GM18873 (cell line): ENCODE measurements at regions not wholly inside any gene's neighbourhood (a gene's known extent, or its start where the extent isn't known, plus 50 kb on each side); places are given as distances from the start of the nearest gene placed in this dataset.
"Not testable (repeated sequence)": the region's sequence is repeated elsewhere in the genome, so short reads cannot be mapped to it uniquely, and the experiment has no call there.

Source experiments
- ATAC-seq: cut with Tn5 transposase; IDR thresholded peaks from one replicate; pipeline ENCODE4 v1.9.1; 2021; ENCODE audit warnings: mild to moderate bottlenecking, moderate library complexity, moderate number of reproducible peaks; ENCODE audit not compliant: unreplicated experiment, low FRiP score

- no peak for ATAC-seq
Observed at GRCh38 chr10:8638088-8638672, 583.7 kb downstream of the GATA3 start.

GRCh38 chr10:8639486-8640185 is 585.1 kb downstream of the GATA3 start:
- ATAC-seq = no peak

- ATAC-seq = no peak
Observed at GRCh38 chr10:8640301-8640700, 585.8 kb downstream of the GATA3 start.

GRCh38 chr10:8640878-8641277 is 586.4 kb downstream of the GATA3 start:
- no peak for ATAC-seq

DNA sequence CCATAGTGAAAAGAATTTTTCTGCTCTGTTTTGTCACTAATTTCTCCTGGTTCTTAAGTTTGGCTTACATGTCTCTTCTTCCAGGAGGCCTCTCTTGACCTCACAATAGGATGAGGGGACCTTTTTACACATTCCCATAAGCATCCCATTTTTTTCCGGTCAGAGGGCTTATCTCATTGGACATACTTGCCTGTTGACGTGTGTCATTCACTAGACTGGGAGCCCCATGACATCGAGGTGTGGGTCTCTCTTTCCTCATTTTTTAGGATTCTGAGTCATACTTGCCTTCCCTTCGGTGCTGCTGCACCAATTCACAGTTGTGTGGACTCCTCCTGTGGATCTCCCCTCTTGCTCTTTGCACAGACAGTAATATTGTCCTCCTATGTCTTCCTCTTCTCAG is 601.8 kb downstream of the GATA3 start:
- ATAC-seq = no peak

- no peak for ATAC-seq
Observed at GRCh38 chr10:8659982-8660381, 605.5 kb downstream of the GATA3 start.

GRCh38 chr10:8661886-8662285 is 607.4 kb downstream of the GATA3 start:
- ATAC-seq = no peak

GRCh38 chr10:8663131-8663530 is 608.6 kb downstream of the GATA3 start:
- no peak for ATAC-seq

DNA sequence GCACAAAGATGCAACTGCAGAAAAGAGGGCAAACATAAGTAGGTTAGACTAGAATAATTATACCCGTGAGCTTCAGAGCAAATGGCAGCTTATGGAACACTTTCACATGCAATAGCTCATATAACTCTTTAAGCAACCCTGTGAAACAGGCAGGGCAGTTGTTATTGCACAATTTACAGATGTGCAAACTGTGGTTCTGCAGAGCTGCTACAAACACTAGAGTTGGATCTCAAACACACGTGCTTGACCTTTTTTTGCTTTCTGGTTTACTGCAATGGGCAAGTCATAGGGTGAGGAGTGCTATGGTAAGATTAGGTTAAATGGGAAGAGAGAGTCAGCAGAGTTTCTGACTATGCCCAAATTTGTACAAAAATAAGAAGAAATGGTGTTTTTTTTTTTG is 610.8 kb downstream of the GATA3 start:
- no peak for ATAC-seq

DNA sequence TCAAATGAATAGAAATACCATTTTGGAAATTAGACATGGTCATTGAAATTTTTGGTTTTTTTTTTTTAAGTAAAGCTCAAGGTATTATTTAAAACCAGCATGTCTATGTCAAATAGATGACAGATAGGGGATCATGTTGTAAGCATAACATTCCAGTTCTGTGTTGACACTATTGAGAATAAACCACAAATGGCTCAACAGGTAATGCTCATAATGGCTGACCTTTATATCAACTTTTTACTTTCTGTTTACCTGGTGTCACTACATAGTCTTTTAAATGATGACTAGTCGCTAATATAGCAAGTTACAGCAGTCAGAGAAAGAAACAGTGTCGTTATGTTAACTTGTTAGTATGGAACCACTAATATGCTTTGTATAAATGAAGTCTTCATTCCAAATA is 616.0 kb downstream of the GATA3 start:
- no peak for ATAC-seq

DNA sequence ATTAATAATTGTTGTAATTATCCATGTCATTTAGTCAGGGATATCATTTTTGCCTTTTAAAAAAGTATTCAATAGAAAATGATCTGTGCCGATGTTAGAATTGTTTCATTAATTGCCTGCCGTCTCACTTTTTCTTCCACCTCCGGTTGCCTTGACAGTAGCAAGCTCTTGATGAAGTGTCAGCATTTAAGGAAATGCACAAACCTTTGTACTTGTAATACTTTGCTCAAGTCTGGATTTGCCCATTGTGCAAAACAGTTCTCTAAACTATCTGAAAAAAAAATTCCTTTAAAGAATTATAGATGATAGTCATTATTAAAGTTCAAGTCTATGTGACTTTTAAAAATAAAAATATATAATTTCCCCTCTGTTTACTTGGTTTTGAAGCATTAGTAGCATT is 619.7 kb downstream of the GATA3 start:
- ATAC-seq = no peak

DNA sequence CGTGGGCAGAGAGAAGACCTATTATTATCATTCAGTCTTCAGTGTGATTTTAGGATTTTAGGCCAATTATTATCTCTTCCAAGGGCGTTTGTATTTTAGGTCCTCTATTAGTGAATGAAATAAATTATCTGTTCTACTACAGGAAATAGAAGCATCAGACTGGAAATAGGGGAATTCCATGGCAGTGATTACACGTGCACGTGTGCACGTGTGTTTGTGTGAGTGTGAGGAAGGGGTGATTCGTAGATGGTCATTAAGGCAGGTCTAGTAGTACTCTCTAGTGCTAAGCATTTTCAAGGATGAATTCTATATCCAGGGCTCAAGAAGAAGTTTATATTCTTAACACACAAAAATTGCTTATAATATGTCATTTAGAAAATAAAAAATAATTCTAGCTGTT is 623.2 kb downstream of the GATA3 start:
- ATAC-seq = no peak

GRCh38 chr10:8684916-8685315 is 630.4 kb downstream of the GATA3 start:
- ATAC-seq = not testable (repeated sequence)

GRCh38 chr10:8688881-8689280 is 634.4 kb downstream of the GATA3 start:
- ATAC-seq = no peak

- ATAC-seq = no peak
Observed at GRCh38 chr10:8691498-8692017, 637.1 kb downstream of the GATA3 start.

GRCh38 chr10:8693635-8694034 is 639.1 kb downstream of the GATA3 start:
- ATAC-seq = not testable (repeated sequence)

DNA sequence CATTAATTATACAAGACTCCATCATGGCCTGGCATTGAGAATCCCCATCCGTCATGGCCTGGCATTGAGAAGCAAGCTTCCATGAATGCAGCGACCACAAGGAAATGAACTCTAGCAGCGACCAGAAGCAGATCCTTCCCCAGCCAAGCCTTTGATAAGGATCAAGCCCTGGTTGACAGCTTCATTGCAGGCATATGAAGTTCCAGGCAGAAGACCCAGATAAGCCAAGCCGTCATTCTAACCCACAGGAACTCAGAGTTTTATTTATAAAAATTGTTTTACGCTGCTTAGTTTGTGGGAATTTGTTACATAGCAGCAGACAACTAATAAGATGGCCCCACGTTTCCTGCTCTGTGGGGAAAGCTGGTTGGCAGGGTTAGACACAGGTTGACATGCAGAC is 642.3 kb downstream of the GATA3 start:
- no peak for ATAC-seq

DNA sequence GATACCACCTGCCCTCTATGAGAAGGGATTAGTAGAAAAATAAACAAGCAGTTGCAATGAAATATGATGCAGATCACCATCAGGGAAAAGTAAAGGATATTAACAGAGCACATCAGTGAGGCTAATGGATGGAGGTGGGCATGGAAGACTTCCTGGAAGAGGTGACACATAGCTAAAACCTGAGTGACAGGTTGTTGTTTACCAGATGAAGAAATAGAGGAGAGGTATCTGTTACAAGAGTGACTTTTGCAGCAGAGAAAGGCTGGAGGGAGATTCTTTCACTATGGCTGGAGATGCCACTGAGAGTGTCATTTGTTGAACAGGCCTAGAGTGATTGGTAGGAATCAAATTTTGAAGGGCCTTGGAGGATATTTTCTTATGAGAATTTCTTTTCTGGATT is 646.2 kb downstream of the GATA3 start:
- no peak for ATAC-seq

- no peak for ATAC-seq
Observed at GRCh38 chr10:8702181-8702580, 647.7 kb downstream of the GATA3 start.

DNA sequence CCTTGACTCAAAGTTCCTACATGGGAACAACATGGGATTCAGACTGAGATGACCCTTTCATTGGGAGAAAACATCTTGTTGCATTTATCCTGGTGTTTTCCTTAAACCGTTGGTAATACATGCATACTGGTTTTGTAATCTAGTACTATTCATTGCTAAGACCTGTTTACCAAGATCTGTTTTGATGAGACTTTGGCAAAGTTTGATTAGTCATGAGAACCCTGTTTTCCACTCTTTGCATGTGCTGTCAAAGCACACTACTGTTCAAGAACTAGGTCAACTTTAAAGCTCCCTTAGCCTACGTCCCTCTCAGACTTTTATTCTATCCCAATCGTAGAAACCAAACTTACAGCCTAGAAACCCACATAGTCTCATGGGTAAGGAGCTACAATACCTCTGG is 650.9 kb downstream of the GATA3 start:
- no peak for ATAC-seq

GRCh38 chr10:8712656-8713055 is 658.2 kb downstream of the GATA3 start:
- ATAC-seq = no peak

DNA sequence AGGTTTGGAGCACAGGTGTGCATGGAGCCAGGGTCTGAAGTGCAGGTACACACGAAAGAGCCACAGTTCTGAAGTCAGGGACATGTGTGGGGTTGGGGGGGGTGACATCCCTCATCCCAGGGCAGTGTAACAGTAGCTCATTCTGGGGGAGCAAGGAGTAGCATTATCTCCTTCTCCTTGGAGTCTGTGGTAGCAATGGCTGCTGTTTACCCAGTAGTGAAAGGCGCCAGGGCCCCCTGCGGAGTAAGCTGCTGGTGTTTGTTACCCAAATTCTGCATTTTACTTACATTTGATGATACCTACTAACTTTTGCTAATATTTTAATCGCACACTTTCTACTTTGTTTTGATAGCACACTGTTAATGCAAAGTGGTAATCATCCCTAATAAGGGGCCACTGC is 665.5 kb downstream of the GATA3 start:
- ATAC-seq = no peak
